ENCODE measurements at regions not wholly inside any gene's neighbourhood (a gene's known extent, or its start where the extent isn't known, plus 50 kb on each side); places are given as distances from the start of the nearest gene placed in this dataset.

- TF ChIP-seq CTCF (IDR thresholded peaks at IDR 0.05; ENCODE audit: low read depth, low read length) = no peak
- H3K4me3 ChIP-seq (ENCODE audit: low read depth, low read length) = no peak overlapping the region
Measured at GRCh38 chr7:142602183-142602582, 147.1 kb upstream of the PRSS1 start.

- TF ChIP-seq CTCF (IDR thresholded peaks at IDR 0.05; ENCODE audit: low read depth, low read length) = no peak
- no peak overlapping the region for H3K4me3 ChIP-seq (ENCODE audit: low read depth, low read length)
Measured at GRCh38 chr7:142598297-142598696, 151.0 kb upstream of the PRSS1 start.

GRCh38 chr7:142597547-142597946 is 151.7 kb upstream of the PRSS1 start:
- no peak for TF ChIP-seq CTCF (IDR thresholded peaks at IDR 0.05; ENCODE audit: low read depth, low read length)
- no peak overlapping the region for H3K4me3 ChIP-seq (ENCODE audit: low read depth, low read length)

- no peak overlapping the region for H3K4me3 ChIP-seq (ENCODE audit: low read depth, low read length)
- TF ChIP-seq CTCF (IDR thresholded peaks at IDR 0.05; ENCODE audit: low read depth, low read length) = no peak
Measured at GRCh38 chr7:142595816-142596516, 153.3 kb upstream of the PRSS1 start.

- H3K4me3 ChIP-seq (ENCODE audit: low read depth, low read length) = no peak overlapping the region
- no peak for TF ChIP-seq CTCF (IDR thresholded peaks at IDR 0.05; ENCODE audit: low read depth, low read length)
Measured at GRCh38 chr7:142594078-142594477, 155.2 kb upstream of the PRSS1 start.

GRCh38 chr7:142593106-142593505 is 156.2 kb upstream of the PRSS1 start:
- TF ChIP-seq CTCF (IDR thresholded peaks at IDR 0.05; ENCODE audit: low read depth, low read length) = no peak
- no peak overlapping the region for H3K4me3 ChIP-seq (ENCODE audit: low read depth, low read length)

- no peak overlapping the region for H3K4me3 ChIP-seq (ENCODE audit: low read depth, low read length)
- TF ChIP-seq CTCF (IDR thresholded peaks at IDR 0.05; ENCODE audit: low read depth, low read length) = no peak
Measured at GRCh38 chr7:142592664-142593063, 156.6 kb upstream of the PRSS1 start.
